SK-N-SH (cell line): ENCODE measurements at regions not wholly inside any gene's neighbourhood (a gene's known extent, or its start where the extent isn't known, plus 50 kb on each side); places are given as distances from the start of the nearest gene placed in this dataset.

Experiments used
- CTCF ChIA-PET: fragments of 300-600, 350-600 bp; formaldehyde crosslinking; extraction: SDS; loops from one replicate; lab custom pipeline; 2021; lab: Yijun Ruan, JAX
- POLR2A ChIA-PET: fragments of 350-600 bp; sonication (Branson Sonifier 250); formaldehyde crosslinking; extraction: SDS; loops from one replicate; lab custom pipeline; 2020; ENCODE audit warnings: antibody characterized with exemption, inconsistent platforms; lab: Yijun Ruan, JAX
- DNase-seq: peaks from one replicate; pipeline ENCODE4 v3.0.0; 2012
- H2AFZ ChIP-seq: fragments of 200-600 bp; sonication (generic); 2 replicates; pipeline ENCODE4 v1.8.1; 2016; ENCODE audit warnings: antibody characterized with exemption, mild to moderate bottlenecking, low read depth
- H3F3A ChIP-seq: fragments of 200-600 bp; sonication (generic); replicated peaks from 2 replicates; pipeline ENCODE3; 2016; ENCODE audit warnings: antibody characterized with exemption, mild to moderate bottlenecking; ENCODE audit not compliant: insufficient read depth
- H3K27ac ChIP-seq, 2 experiments: fragments of 200-500 bp in 1 of 2; fragments of 200-600 bp in 1 of 2; sonication (Bioruptor generic) in 1 of 2; sonication (generic), shearing (Covaris generic) in 1 of 2; 2 replicates each; pipeline versions ENCODE4 v1.5.1 to v1.6.1; 2014 to 2016; ENCODE audit warnings: low read depth in 2 of 2, inconsistent platforms in 1 of 2, low read length in 1 of 2, mild to moderate bottlenecking in 1 of 2, mixed read lengths in 1 of 2
- H3K27me3 ChIP-seq: fragments of 200-600 bp; sonication (generic), shearing (Covaris generic); 2 replicates; pipeline ENCODE4 v1.6.1; 2016; ENCODE audit warnings: mixed run types; ENCODE audit not compliant: insufficient read depth
- H3K36me3 ChIP-seq, 2 experiments: fragments of 200-500 bp in 1 of 2; fragments of 200-600 bp in 1 of 2; sonication (Bioruptor generic) in 1 of 2; sonication (generic) in 1 of 2; replicated peaks in 1 of 2; 2 replicates each; pipeline versions ENCODE3 to v1.5.1; 2014 to 2016; ENCODE audit warnings: low read length in 1 of 2, mild to moderate bottlenecking in 1 of 2; ENCODE audit not compliant: insufficient read depth in 2 of 2, control insufficient read depth in 1 of 2
- H3K4me1 ChIP-seq, 2 experiments: fragments of 200-500 bp in 1 of 2; fragments of 200-600 bp in 1 of 2; sonication (Bioruptor generic) in 1 of 2; sonication (generic), shearing (Covaris generic) in 1 of 2; 2 replicates each; pipeline versions ENCODE4 v1.5.1 to v1.6.1; 2014 to 2016; ENCODE audit warnings: low read depth in 1 of 2, low read length in 1 of 2, mixed run types in 1 of 2; ENCODE audit not compliant: insufficient read depth in 2 of 2, control insufficient read depth in 1 of 2
- H3K4me2 ChIP-seq: fragments of 200-600 bp; sonication (generic), shearing (Covaris generic); 2 replicates; pipeline ENCODE4 v1.6.1; 2017; ENCODE audit warnings: mixed run types
- H3K4me3 ChIP-seq, 2 experiments: fragments of 200-500 bp in 1 of 2; fragments of 200-600 bp in 1 of 2; sonication (Bioruptor generic) in 1 of 2; sonication (generic), shearing (Covaris generic) in 1 of 2; 2 replicates each; pipeline versions ENCODE4 v1.5.1 to v1.8.1; 2014 to 2016; ENCODE audit warnings: low read depth in 2 of 2, inconsistent platforms in 1 of 2, low read length in 1 of 2, mild to moderate bottlenecking in 1 of 2, mixed read lengths in 1 of 2, moderate library complexity in 1 of 2
- H3K79me2 ChIP-seq: fragments of 200-600 bp; sonication (generic); 2 replicates; pipeline ENCODE4 v1.8.1; 2017; ENCODE audit warnings: mild to moderate bottlenecking; ENCODE audit not compliant: insufficient read depth
- H3K9ac ChIP-seq: fragments of 200-600 bp; sonication (generic); 2 replicates; pipeline ENCODE4 v1.6.1; 2017; ENCODE audit warnings: mixed run types
- H3K9me2 ChIP-seq: fragments of 200-600 bp; sonication (generic); 2 replicates; pipeline ENCODE4 v1.6.1; 2017; ENCODE audit warnings: mixed run types
- H3K9me3 ChIP-seq: fragments of 200-600 bp; sonication (generic); 2 replicates; pipeline ENCODE4 v1.6.1; 2017; ENCODE audit warnings: mixed run types, mild to moderate bottlenecking, moderate library complexity
- H4K20me1 ChIP-seq: fragments of 200-600 bp; sonication (generic); 2 replicates; pipeline ENCODE4 v1.6.1; 2017; ENCODE audit warnings: mild to moderate bottlenecking, mixed run types; ENCODE audit not compliant: insufficient read depth
- ELF1 ChIP-seq: IDR thresholded peaks from 2 replicates; pipeline ENCODE4 v1.4.0; 2012
- EP300 ChIP-seq, 2 experiments: IDR thresholded peaks; 2 replicates each; pipeline versions ENCODE4 v1.4.0 to v1.6.1; 2012; ENCODE audit warnings: borderline replicate concordance in 1 of 2, low read depth in 1 of 2, low read length in 1 of 2
- EZH2phosphoT487 ChIP-seq: fragments of 200-600 bp; sonication (generic); IDR thresholded peaks from 2 replicates; pipeline ENCODE4 v1.6.1; 2017; ENCODE audit warnings: low read depth, mixed run types, mild to moderate bottlenecking, antibody characterized with exemption, moderate library complexity, borderline replicate concordance
- FOXM1 ChIP-seq: IDR thresholded peaks from 2 replicates; pipeline ENCODE4 v1.4.0; 2012; ENCODE audit warnings: low read depth, mild to moderate bottlenecking
- GABPA ChIP-seq: IDR thresholded peaks from 2 replicates; pipeline ENCODE4 v1.4.0; 2012; ENCODE audit warnings: low read depth, mild to moderate bottlenecking
- JUND ChIP-seq: IDR thresholded peaks from 2 replicates; pipeline ENCODE4 v1.4.0; 2012
- MAX ChIP-seq: IDR thresholded peaks from 2 replicates; pipeline ENCODE4 v1.4.0; 2012; ENCODE audit warnings: low read depth
- MEF2A ChIP-seq: IDR thresholded peaks from 2 replicates; pipeline ENCODE4 v1.4.0; 2012; ENCODE audit warnings: low read depth, borderline replicate concordance
- MXI1 ChIP-seq: IDR thresholded peaks from 2 replicates; pipeline ENCODE4 v1.6.1; 2012; ENCODE audit warnings: mild to moderate bottlenecking, low read depth, low read length, improper control_type of control experiment
- NFIC ChIP-seq: IDR thresholded peaks from 2 replicates; pipeline ENCODE4 v1.4.0; 2012; ENCODE audit warnings: borderline replicate concordance
- NRF1 ChIP-seq: IDR thresholded peaks from 2 replicates; pipeline ENCODE4 v1.6.1; 2012; ENCODE audit warnings: low read depth, mild to moderate bottlenecking, low read length
- POLR2AphosphoS5 ChIP-seq: IDR thresholded peaks from 2 replicates; pipeline ENCODE4 v1.6.1; 2012; ENCODE audit warnings: low read depth, low read length
- RAD21 ChIP-seq: IDR thresholded peaks from 2 replicates; pipeline ENCODE4 v1.6.1; 2012; ENCODE audit warnings: mild to moderate bottlenecking, low read length
- RCOR1 ChIP-seq: fragments of 150-350 bp; IDR thresholded peaks from 2 replicates; pipeline ENCODE4 v1.6.1; 2017; ENCODE audit warnings: antibody characterized with exemption, low read length
- REST ChIP-seq: IDR thresholded peaks from 2 replicates; pipeline ENCODE4 v1.6.1; 2012; ENCODE audit warnings: mild to moderate bottlenecking, low read depth, low read length, moderate library complexity
- TAF1 ChIP-seq: IDR thresholded peaks from 2 replicates; pipeline ENCODE4 v1.6.1; 2012; ENCODE audit warnings: low read depth, mild to moderate bottlenecking, low read length, moderate library complexity, borderline replicate concordance
- TCF12 ChIP-seq: IDR thresholded peaks from 2 replicates; pipeline ENCODE4 v1.4.0; 2012
- TEAD4 ChIP-seq: IDR thresholded peaks from 2 replicates; pipeline ENCODE4 v1.4.0; 2012; ENCODE audit warnings: mild to moderate bottlenecking, borderline replicate concordance; ENCODE audit not compliant: insufficient read depth
- USF1 ChIP-seq: IDR thresholded peaks from 2 replicates; pipeline ENCODE4 v1.4.0; 2012; ENCODE audit warnings: low read depth, borderline replicate concordance
- YY1 ChIP-seq: IDR thresholded peaks from 2 replicates; pipeline ENCODE4 v1.4.0; 2012; ENCODE audit warnings: low read depth, mild to moderate bottlenecking
- WGBS: methylation state at CpG from one replicate; pipeline ENCODE4 v1.1.6; 2017; ENCODE audit warnings: low lambda C conversion rate; 5-methylcytosine and 5-hydroxymethylcytosine counted together

- ChIA-PET CTCF (no interaction called here), POLR2A (no interaction called here)
- TF ChIP-seq GABPA (no peak), NFIC (no peak), JUND (no peak), RAD21 (no peak), MEF2A (no peak)
- Histone ChIP-seq H3K9me2 (no peaks in the 10 kb centered on the region), H3K27ac (no peak overlapping the region), H3K4me2 (no peak overlapping the region), H3K79me2 (no peaks in the 10 kb centered on the region), H3K27me3 (no peaks in the 10 kb centered on the region), H3K36me3 (no peaks in the 10 kb centered on the region), H3K9me3 (no peaks in the 10 kb centered on the region), H3K4me1 (no peaks in the 10 kb centered on the region), H3K4me3 (no peak overlapping the region), H4K20me1 (no peaks in the 10 kb centered on the region), H2AFZ (no peak overlapping the region), H3F3A (no peaks in the 10 kb centered on the region), H3K9ac (no peak overlapping the region)
- no peak for DNase-seq
- 31% methylated on average over 6 of the region's 6 CpGs for WGBS
Measured at GRCh38 chr16:18045356-18045755, 291.2 kb downstream of the NPIPA8 start.

GRCh38 chr16:18041864-18042834 is 294.4 kb downstream of the NPIPA8 start:
- POLR2A ChIA-PET: no interaction called here
- 38% methylated on average over 8 of the region's 8 CpGs for WGBS
- no peak overlapping the region for H2AFZ ChIP-seq

More at GRCh38 chr16:18041864-18042834, 294.4 kb downstream of the NPIPA8 start:
- no peak for DNase-seq
- Histone ChIP-seq H3K9me3 (no peaks in the 10 kb centered on the region), H3K79me2 (no peaks in the 10 kb centered on the region), H3K27ac (no peak overlapping the region), H3K4me2 (no peak overlapping the region), H3K9ac (no peak overlapping the region), H3K36me3 (no peaks in the 10 kb centered on the region), H3K9me2 (no peaks in the 10 kb centered on the region), H3K27me3 (no peaks in the 10 kb centered on the region), H3F3A (no peaks in the 10 kb centered on the region), H4K20me1 (no peaks in the 10 kb centered on the region), H3K4me1 (no peaks in the 10 kb centered on the region), H3K4me3 (no peak overlapping the region)
- CTCF ChIA-PET: no interaction called here
- TF ChIP-seq RCOR1 (no peak), ELF1 (no peak), EZH2phosphoT487 (no peak), POLR2AphosphoS5 (no peak), MXI1 (no peak), TEAD4 (no peak), TAF1 (no peak), TCF12 (no peak), YY1 (no peak), USF1 (no peak), NRF1 (no peak), MAX (no peak), FOXM1 (no peak), REST (no peak), EP300 (IDR thresholded peaks at IDR 0.05; ENCODE audit: borderline replicate concordance in 1 of 2, low read depth in 1 of 2, low read length in 1 of 2) (no peak)
